Fibroblast of lung (primary cell): ENCODE measurements at regions not wholly inside any gene's neighbourhood (a gene's known extent, or its start where the extent isn't known, plus 50 kb on each side); places are given as distances from the start of the nearest gene placed in this dataset.

Experiments used
- DNase-seq, 2 donors: peaks; one replicate each; pipeline versions ENCODE4 v3.0.0 to v3.0.0-alpha.2; 2010; ENCODE audit warnings: low read depth in 2 of 2
- H2AFZ ChIP-seq: 2 replicates; pipeline ENCODE4 v1.5.1; 2012; ENCODE audit warnings: low read length, control low read depth, inconsistent platforms
- H3K27ac ChIP-seq: 2 replicates; pipeline ENCODE4 v1.5.1; 2011; ENCODE audit warnings: low read length, control low read depth; ENCODE audit not compliant: insufficient read depth
- H3K27me3 ChIP-seq: 2 replicates; pipeline ENCODE4 v1.5.1; 2011; ENCODE audit warnings: mild to moderate bottlenecking, low read length; ENCODE audit not compliant: control insufficient read depth, insufficient read depth
- H3K36me3 ChIP-seq: 2 replicates; pipeline ENCODE4 v1.5.1; 2011; ENCODE audit warnings: low read length; ENCODE audit not compliant: control insufficient read depth, insufficient read depth
- H3K4me1 ChIP-seq: 2 replicates; pipeline ENCODE4 v1.5.1; 2011; ENCODE audit warnings: low read length; ENCODE audit not compliant: control insufficient read depth, insufficient read depth; ENCODE audit errors: extremely low read depth
- H3K4me2 ChIP-seq: 2 replicates; pipeline ENCODE4 v1.5.1; 2011; ENCODE audit warnings: low read length, control low read depth; ENCODE audit not compliant: insufficient read depth; ENCODE audit errors: extremely low read depth
- H3K4me3 ChIP-seq, 4 experiments: fragments of 200-600 bp in 1 of 4; sonication (generic) in 1 of 4; replicated peaks in 1 of 4; 2 replicates each; pipeline ENCODE4 v1.5.1; 2011 to 2016; ENCODE audit warnings: low read length in 4 of 4, low read depth in 3 of 4, mild to moderate bottlenecking in 3 of 4, control low read depth in 2 of 4, inconsistent platforms in 1 of 4, mixed read lengths in 1 of 4; ENCODE audit not compliant: insufficient read depth in 1 of 4; ENCODE audit errors: control extremely low read depth in 1 of 4
- H3K79me2 ChIP-seq: 2 replicates; pipeline ENCODE4 v1.5.1; 2012; ENCODE audit warnings: mild to moderate bottlenecking, low read length, inconsistent platforms; ENCODE audit not compliant: control insufficient read depth, insufficient read depth
- H3K9ac ChIP-seq: 2 replicates; pipeline ENCODE4 v1.5.1; 2011; ENCODE audit warnings: mild to moderate bottlenecking, low read length, control low read depth; ENCODE audit not compliant: insufficient read depth
- H3K9me3 ChIP-seq: 2 replicates; pipeline ENCODE4 v1.5.1; 2012; ENCODE audit warnings: low read depth, low read length; ENCODE audit not compliant: control insufficient read depth, insufficient read depth
- H4K20me1 ChIP-seq: 2 replicates; pipeline ENCODE4 v1.5.1; 2011; ENCODE audit warnings: low read length; ENCODE audit not compliant: control insufficient read depth, insufficient read depth; ENCODE audit errors: extremely low read depth
- CTCF ChIP-seq, 2 donors: IDR thresholded peaks in 1 of 2; conservative IDR thresholded peaks in 1 of 2; 1 replicate in 1 of 2; 2 replicates in 1 of 2; pipeline ENCODE4 v1.5.1; 2011 to 2012; ENCODE audit warnings: low read length in 2 of 2, control low read depth in 1 of 2, inconsistent platforms in 1 of 2, low read depth in 1 of 2, mild to moderate bottlenecking in 1 of 2
- EZH2 ChIP-seq: IDR thresholded peaks from 2 replicates; pipeline ENCODE4 v1.5.1; 2012; ENCODE audit warnings: low read length, control low read depth, mild to moderate bottlenecking; ENCODE audit errors: missing control alignments

GRCh38 chr2:16962505-16962904, 296.9 kb upstream of the CYRIA start:
- H3K9me3 ChIP-seq, result no peaks in the 10 kb centered on the region
- H3K4me1 ChIP-seq, result no peaks in the 10 kb centered on the region
- peak in 1 of 2 donors; percentile 29 for DNase-seq
- no peaks in the 10 kb centered on the region for H3K36me3 ChIP-seq
- H2AFZ ChIP-seq, result no peak overlapping the region
- H3K79me2 ChIP-seq, result no peaks in the 10 kb centered on the region
- H3K27ac ChIP-seq, result no peak overlapping the region
- no peak overlapping the region for H3K4me2 ChIP-seq
- no peak for TF ChIP-seq CTCF (conservative IDR thresholded peaks at IDR 0.05 in 1 of 2, IDR thresholded peaks at IDR 0.05 in 1 of 2; ENCODE audit: low read depth in 1 of 2, low read length in 2 of 2)
- no peak for TF ChIP-seq EZH2
- no peaks in the 10 kb centered on the region for H4K20me1 ChIP-seq
- H3K4me3 ChIP-seq, result no peak overlapping the region
- H3K9ac ChIP-seq, result no peak overlapping the region
- no peaks in the 10 kb centered on the region for H3K27me3 ChIP-seq

GRCh38 chr2:16960579-16960978, 294.9 kb upstream of the CYRIA start:
- H3K4me2 ChIP-seq, result no peak overlapping the region
- no peaks in the 10 kb centered on the region for H3K36me3 ChIP-seq
- no peak overlapping the region for H3K9ac ChIP-seq
- DNase-seq, result no peak
- H3K4me3 ChIP-seq, result no peak overlapping the region
- no peaks in the 10 kb centered on the region for H3K4me1 ChIP-seq
- H3K27ac ChIP-seq, result no peak overlapping the region
- H3K9me3 ChIP-seq, result no peaks in the 10 kb centered on the region
- TF ChIP-seq CTCF (conservative IDR thresholded peaks at IDR 0.05 in 1 of 2, IDR thresholded peaks at IDR 0.05 in 1 of 2; ENCODE audit: low read depth in 1 of 2, low read length in 2 of 2) (no peak), EZH2 (no peak)
- no peaks in the 10 kb centered on the region for H3K27me3 ChIP-seq
- no peak overlapping the region for H2AFZ ChIP-seq
- no peaks in the 10 kb centered on the region for H4K20me1 ChIP-seq
- no peaks in the 10 kb centered on the region for H3K79me2 ChIP-seq

GRCh38 chr2:16958266-16958665, 292.6 kb upstream of the CYRIA start:
- Histone ChIP-seq H3K9ac (no peak overlapping the region), H3K79me2 (no peaks in the 10 kb centered on the region), H4K20me1 (no peaks in the 10 kb centered on the region), H2AFZ (no peak overlapping the region), H3K4me2 (no peak overlapping the region), H3K27me3 (no peaks in the 10 kb centered on the region), H3K9me3 (no peaks in the 10 kb centered on the region), H3K27ac (no peak overlapping the region), H3K4me3 (no peak overlapping the region), H3K36me3 (no peaks in the 10 kb centered on the region), H3K4me1 (no peaks in the 10 kb centered on the region)
- no peak for DNase-seq
- no peak for TF ChIP-seq EZH2
- no peak for TF ChIP-seq CTCF (conservative IDR thresholded peaks at IDR 0.05 in 1 of 2, IDR thresholded peaks at IDR 0.05 in 1 of 2; ENCODE audit: low read depth in 1 of 2, low read length in 2 of 2)
